ENCODE measurements at regions not wholly inside any gene's neighbourhood (a gene's known extent, or its start where the extent isn't known, plus 50 kb on each side); places are given as distances from the start of the nearest gene placed in this dataset.

DNA sequence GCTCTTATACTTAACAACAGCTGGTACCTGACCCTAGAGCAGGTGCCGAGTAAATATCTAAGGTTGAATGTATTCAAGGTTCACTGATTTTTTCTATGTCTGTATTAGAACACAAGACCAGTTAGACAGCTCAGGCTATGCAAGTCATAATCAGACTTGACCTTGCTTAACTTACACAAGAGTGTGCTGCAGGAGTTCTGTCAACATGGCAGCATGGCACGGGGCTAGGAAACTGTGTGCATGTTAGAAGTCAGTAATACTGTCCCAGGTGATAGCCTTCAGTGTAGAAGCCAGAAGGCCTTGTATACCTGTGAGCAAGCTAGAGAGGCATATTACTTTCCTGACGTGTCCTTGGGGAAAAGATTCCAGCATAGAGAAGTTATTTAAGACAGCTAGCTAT, 253.1 kb downstream of the FAT3 start:
- TF ChIP-seq, protein P1, sequence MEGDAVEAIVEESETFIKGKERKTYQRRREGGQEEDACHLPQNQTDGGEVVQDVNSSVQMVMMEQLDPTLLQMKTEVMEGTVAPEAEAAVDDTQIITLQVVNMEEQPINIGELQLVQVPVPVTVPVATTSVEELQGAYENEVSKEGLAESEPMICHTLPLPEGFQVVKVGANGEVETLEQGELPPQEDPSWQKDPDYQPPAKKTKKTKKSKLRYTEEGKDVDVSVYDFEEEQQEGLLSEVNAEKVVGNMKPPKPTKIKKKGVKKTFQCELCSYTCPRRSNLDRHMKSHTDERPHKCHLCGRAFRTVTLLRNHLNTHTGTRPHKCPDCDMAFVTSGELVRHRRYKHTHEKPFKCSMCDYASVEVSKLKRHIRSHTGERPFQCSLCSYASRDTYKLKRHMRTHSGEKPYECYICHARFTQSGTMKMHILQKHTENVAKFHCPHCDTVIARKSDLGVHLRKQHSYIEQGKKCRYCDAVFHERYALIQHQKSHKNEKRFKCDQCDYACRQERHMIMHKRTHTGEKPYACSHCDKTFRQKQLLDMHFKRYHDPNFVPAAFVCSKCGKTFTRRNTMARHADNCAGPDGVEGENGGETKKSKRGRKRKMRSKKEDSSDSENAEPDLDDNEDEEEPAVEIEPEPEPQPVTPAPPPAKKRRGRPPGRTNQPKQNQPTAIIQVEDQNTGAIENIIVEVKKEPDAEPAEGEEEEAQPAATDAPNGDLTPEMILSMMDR (IDR thresholded peaks at IDR 0.05) = no peak
- TF ChIP-seq POLR2AphosphoS5 (IDR thresholded peaks at IDR 0.05) (no peak), POLR2A (IDR thresholded peaks at IDR 0.05) (no peak), EP300 (IDR thresholded peaks at IDR 0.05; ENCODE audit: low read depth) (no peak)

Measured in transverse colon (tissue), 4 donors.